Fibroblast of lung (primary cell): ENCODE measurements at regions not wholly inside any gene's neighbourhood (a gene's known extent, or its start where the extent isn't known, plus 50 kb on each side); places are given as distances from the start of the nearest gene placed in this dataset.

Experiments used
- EZH2 ChIP-seq: IDR thresholded peaks from 2 replicates; pipeline ENCODE4 v1.5.1; 2012; ENCODE audit warnings: low read length, control low read depth, mild to moderate bottlenecking; ENCODE audit errors: missing control alignments
- TF ChIP-seq, protein P1 (sequence below), 2 donors: IDR thresholded peaks in 1 of 2; conservative IDR thresholded peaks in 1 of 2; 1 replicate in 1 of 2; 2 replicates in 1 of 2; pipeline ENCODE4 v1.5.1; 2011 to 2012; ENCODE audit warnings: low read length in 2 of 2, control low read depth in 1 of 2, inconsistent platforms in 1 of 2, low read depth in 1 of 2, mild to moderate bottlenecking in 1 of 2

DNA sequence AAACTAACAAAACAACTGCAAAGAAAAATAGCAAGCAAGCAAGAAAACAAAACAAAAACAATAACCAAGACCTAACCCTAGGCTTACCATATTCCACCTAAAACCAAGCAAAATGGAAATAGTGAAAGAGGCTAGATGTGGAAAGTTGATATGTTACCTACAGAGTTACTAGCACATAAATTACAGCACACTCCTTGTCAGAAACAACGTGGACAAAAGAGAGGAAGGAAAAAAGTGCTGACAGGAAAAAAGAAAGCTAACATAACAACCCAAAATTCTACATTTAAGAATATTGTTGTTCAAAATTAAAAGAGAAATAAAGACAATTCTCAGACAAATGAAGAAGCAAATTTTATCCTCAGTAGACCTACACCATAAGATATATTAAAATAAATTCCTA, 812.8 kb upstream of the NUDT12 start:
- TF ChIP-seq EZH2, result no peak
- TF ChIP-seq, protein P1, sequence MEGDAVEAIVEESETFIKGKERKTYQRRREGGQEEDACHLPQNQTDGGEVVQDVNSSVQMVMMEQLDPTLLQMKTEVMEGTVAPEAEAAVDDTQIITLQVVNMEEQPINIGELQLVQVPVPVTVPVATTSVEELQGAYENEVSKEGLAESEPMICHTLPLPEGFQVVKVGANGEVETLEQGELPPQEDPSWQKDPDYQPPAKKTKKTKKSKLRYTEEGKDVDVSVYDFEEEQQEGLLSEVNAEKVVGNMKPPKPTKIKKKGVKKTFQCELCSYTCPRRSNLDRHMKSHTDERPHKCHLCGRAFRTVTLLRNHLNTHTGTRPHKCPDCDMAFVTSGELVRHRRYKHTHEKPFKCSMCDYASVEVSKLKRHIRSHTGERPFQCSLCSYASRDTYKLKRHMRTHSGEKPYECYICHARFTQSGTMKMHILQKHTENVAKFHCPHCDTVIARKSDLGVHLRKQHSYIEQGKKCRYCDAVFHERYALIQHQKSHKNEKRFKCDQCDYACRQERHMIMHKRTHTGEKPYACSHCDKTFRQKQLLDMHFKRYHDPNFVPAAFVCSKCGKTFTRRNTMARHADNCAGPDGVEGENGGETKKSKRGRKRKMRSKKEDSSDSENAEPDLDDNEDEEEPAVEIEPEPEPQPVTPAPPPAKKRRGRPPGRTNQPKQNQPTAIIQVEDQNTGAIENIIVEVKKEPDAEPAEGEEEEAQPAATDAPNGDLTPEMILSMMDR (conservative IDR thresholded peaks at IDR 0.05 in 1 of 2, IDR thresholded peaks at IDR 0.05 in 1 of 2; ENCODE audit: low read depth in 1 of 2, low read length in 2 of 2), result no peak
